ENCODE measurements at regions not wholly inside any gene's neighbourhood (a gene's known extent, or its start where the extent isn't known, plus 50 kb on each side); places are given as distances from the start of the nearest gene placed in this dataset.

GRCh38 chrX:126886997-126887396, 67.5 kb downstream of the PRR32 start:
- no peaks in the 10 kb centered on the region for H3K27me3 ChIP-seq (ENCODE audit: insufficient read depth, low read length)
- no peak overlapping the region for H3K4me3 ChIP-seq (replicated peaks in 1 of 2; ENCODE audit: low read depth in 1 of 2, low read length in 2 of 2)
- H3K9me3 ChIP-seq (ENCODE audit: control insufficient read depth in 1 of 2, insufficient read depth in 1 of 2, low read depth in 1 of 2, low read length in 2 of 2): no peaks in the 10 kb centered on the region
- no peak overlapping the region for H3K27ac ChIP-seq (ENCODE audit: low read depth, low read length)
- no peaks in the 10 kb centered on the region for H3K79me2 ChIP-seq (ENCODE audit: insufficient read depth, low read length)
- no peaks in the 10 kb centered on the region for H3K9me2 ChIP-seq (ENCODE audit: insufficient read depth)
- no peaks in the 10 kb centered on the region for H3K4me1 ChIP-seq (ENCODE audit: control insufficient read depth in 1 of 2, insufficient read depth in 2 of 2, low read length in 2 of 2)
- BruUV-seq (replicated peaks): no TSS peak
- CTCF ChIA-PET: no interaction called here
- TF ChIP-seq MAX (IDR thresholded peaks at IDR 0.05) (no peak), CEBPB (IDR thresholded peaks at IDR 0.05; ENCODE audit: low read depth) (no peak), SP1 (IDR thresholded peaks at IDR 0.05; ENCODE audit: low read depth) (no peak), CTCF (IDR thresholded peaks at IDR 0.05 in 2 of 3, conservative IDR thresholded peaks at IDR 0.05 in 1 of 3; ENCODE audit: borderline replicate concordance in 1 of 3, insufficient read depth in 1 of 3, low read depth in 2 of 3, low read length in 2 of 3) (no peak), ELF1 (IDR thresholded peaks at IDR 0.05; ENCODE audit: borderline replicate concordance, low read depth) (no peak), ZNF274 (IDR thresholded peaks at IDR 0.05; ENCODE audit: low read depth, low read length) (no peak), EZH2phosphoT487 (IDR thresholded peaks at IDR 0.05; ENCODE audit: borderline replicate concordance) (no peak), REST (IDR thresholded peaks at IDR 0.05; ENCODE audit: low read depth) (no peak), CBX3 (IDR thresholded peaks at IDR 0.05; ENCODE audit: low read depth) (no peak), SIN3A (IDR thresholded peaks at IDR 0.05; ENCODE audit: low read depth) (no peak), ZFX (IDR thresholded peaks at IDR 0.05) (no peak), SRF (IDR thresholded peaks at IDR 0.05; ENCODE audit: low read depth) (no peak), ATF3 (IDR thresholded peaks at IDR 0.05) (no peak), EGR1 (IDR thresholded peaks at IDR 0.05; ENCODE audit: low read depth) (no peak), ZBTB33 (IDR thresholded peaks at IDR 0.05; ENCODE audit: extremely low read depth, insufficient replicate concordance, low read length) (no peak), EZH2 (IDR thresholded peaks at IDR 0.05) (no peak), JUND (IDR thresholded peaks at IDR 0.05) (no peak)
- no peak overlapping the region for H3K9ac ChIP-seq (ENCODE audit: low read length)
- H3K4me2 ChIP-seq (ENCODE audit: low read length): no peak overlapping the region
- POLR2A ChIA-PET: no interaction called here
- H3K36me3 ChIP-seq (ENCODE audit: control insufficient read depth in 1 of 2, insufficient read depth in 2 of 2, low read length in 2 of 2): no peaks in the 10 kb centered on the region
- no peak for ATAC-seq
- RAD21 ChIA-PET (ENCODE audit: low non-redundant PET in 1 of 2, low total read pairs in 2 of 2, uncharacterized antibody in 2 of 2, unreplicated experiment in 2 of 2): no interaction called here
- no peak for DNase-seq (ENCODE audit: low read depth, low spot score)
- H4K20me1 ChIP-seq (ENCODE audit: insufficient read depth): no peaks in the 10 kb centered on the region
- intact Hi-C loops (cut with micrococcal nuclease): no loop called here
- H2AFZ ChIP-seq (ENCODE audit: low read depth, low read length, poor library complexity, severe bottlenecking): no peak overlapping the region

Measured in HCT116 (cell line).